ENCODE measurements at regions not wholly inside any gene's neighbourhood (a gene's known extent, or its start where the extent isn't known, plus 50 kb on each side); places are given as distances from the start of the nearest gene placed in this dataset.

GRCh38 chr12:107167756-107168155 lies 74.4 kb upstream of the CRY1 start:
- TF ChIP-seq, protein P1, sequence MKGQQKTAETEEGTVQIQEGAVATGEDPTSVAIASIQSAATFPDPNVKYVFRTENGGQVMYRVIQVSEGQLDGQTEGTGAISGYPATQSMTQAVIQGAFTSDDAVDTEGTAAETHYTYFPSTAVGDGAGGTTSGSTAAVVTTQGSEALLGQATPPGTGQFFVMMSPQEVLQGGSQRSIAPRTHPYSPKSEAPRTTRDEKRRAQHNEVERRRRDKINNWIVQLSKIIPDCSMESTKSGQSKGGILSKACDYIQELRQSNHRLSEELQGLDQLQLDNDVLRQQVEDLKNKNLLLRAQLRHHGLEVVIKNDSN (IDR thresholded peaks at IDR 0.05): no peak
- TF ChIP-seq TCF12 (IDR thresholded peaks at IDR 0.05; ENCODE audit: low read depth) (no peak), YY1 (IDR thresholded peaks at IDR 0.05; ENCODE audit: low read depth) (no peak), FOXM1 (IDR thresholded peaks at IDR 0.05; ENCODE audit: borderline replicate concordance, low read depth) (no peak), REST (IDR thresholded peaks at IDR 0.05; ENCODE audit: low read depth) (no peak), TEAD4 (IDR thresholded peaks at IDR 0.05) (no peak), TAF1 (IDR thresholded peaks at IDR 0.05; ENCODE audit: low read depth) (no peak), ZBTB7A (IDR thresholded peaks at IDR 0.05; ENCODE audit: low read depth) (no peak), NFIC (IDR thresholded peaks at IDR 0.05) (no peak), EP300 (IDR thresholded peaks at IDR 0.05; ENCODE audit: borderline replicate concordance) (no peak), CEBPB (IDR thresholded peaks at IDR 0.05) (no peak), EGR1 (IDR thresholded peaks at IDR 0.05) (no peak), RAD21 (IDR thresholded peaks at IDR 0.05; ENCODE audit: low read depth) (no peak), CREB1 (IDR thresholded peaks at IDR 0.05; ENCODE audit: low read depth) (no peak)
- TF ChIP-seq, protein P2, sequence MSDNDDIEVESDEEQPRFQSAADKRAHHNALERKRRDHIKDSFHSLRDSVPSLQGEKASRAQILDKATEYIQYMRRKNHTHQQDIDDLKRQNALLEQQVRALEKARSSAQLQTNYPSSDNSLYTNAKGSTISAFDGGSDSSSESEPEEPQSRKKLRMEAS (IDR thresholded peaks at IDR 0.05): no peak

DNA sequence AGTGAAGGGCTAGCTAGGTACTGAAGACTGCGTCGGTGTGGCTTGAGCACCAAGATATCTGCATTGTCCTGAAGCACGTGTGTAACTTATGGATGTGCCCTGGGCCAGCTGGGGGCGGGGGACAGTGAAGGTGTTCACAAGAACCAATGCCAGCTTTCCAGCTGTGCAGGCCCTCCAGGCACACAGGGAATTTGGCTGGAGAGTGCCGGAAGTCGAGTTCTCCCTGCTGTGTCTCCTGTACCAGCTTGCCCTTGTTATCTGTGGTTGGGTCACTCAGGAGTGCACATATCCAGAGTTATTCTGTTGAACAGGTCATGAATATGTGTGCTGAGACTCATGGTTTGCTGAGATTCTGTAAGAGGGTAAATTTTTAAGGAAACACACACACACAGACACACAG lies 75.9 kb upstream of the CRY1 start:
- TF ChIP-seq NFIC (IDR thresholded peaks at IDR 0.05) (no peak; the same call in 1 of the 2 replicates), TEAD4 (IDR thresholded peaks at IDR 0.05) (no peak), EP300 (IDR thresholded peaks at IDR 0.05; ENCODE audit: borderline replicate concordance) (no peak)

DNA sequence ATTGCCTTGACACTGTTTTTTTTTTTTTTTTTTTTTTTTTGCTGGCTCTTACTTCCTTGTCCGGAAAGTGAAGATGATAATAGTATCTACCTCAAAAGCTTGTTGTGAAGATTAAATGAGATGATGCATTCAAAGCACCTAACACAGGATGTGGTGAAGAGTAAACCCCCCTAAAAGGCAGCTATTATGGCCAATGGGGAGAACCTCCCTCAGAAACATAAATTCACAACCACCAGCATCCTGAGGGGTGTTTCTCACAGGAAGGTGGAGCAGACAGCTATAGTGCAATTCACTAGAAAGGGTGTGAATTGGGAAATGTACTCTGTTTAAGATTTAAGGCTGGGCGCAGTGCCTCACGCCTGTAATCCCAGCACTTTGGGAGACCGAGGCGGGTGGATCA lies 85.4 kb upstream of the CRY1 start:
- TF ChIP-seq, protein P2 (IDR thresholded peaks at IDR 0.05): no peak
- no peak for TF ChIP-seq EP300 (IDR thresholded peaks at IDR 0.05; ENCODE audit: borderline replicate concordance)

DNA sequence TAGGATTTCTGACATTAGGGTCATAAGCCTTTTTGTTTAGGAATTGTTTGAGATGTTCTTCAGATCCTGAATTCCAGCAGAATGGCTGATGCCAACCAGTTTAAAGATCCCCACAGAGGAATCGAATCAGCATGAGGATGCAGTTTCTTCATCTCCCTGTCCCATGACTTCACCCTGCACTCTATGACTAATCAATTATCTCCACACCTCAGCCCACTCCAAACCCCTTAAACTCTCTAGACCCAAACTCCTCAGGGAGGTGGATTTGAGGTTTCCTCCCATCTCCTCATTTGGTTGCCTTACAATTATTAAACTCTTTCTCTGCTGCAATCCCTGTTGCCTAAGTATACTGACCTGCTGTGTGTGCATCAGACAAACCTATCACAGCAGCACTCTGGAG lies 86.5 kb upstream of the CRY1 start:
- TF ChIP-seq YY1 (IDR thresholded peaks at IDR 0.05; ENCODE audit: low read depth): no peak
- no peak for TF ChIP-seq TCF12 (IDR thresholded peaks at IDR 0.05; ENCODE audit: low read depth)
- no peak for TF ChIP-seq REST (IDR thresholded peaks at IDR 0.05; ENCODE audit: low read depth)
- TF ChIP-seq RAD21 (IDR thresholded peaks at IDR 0.05; ENCODE audit: low read depth): no peak
- no peak for TF ChIP-seq NFIC (IDR thresholded peaks at IDR 0.05)
- TF ChIP-seq ZBTB7A (IDR thresholded peaks at IDR 0.05; ENCODE audit: low read depth): no peak
- TF ChIP-seq TEAD4 (IDR thresholded peaks at IDR 0.05): no peak
- TF ChIP-seq, protein P2 (IDR thresholded peaks at IDR 0.05): no peak
- TF ChIP-seq TAF1 (IDR thresholded peaks at IDR 0.05; ENCODE audit: low read depth): no peak
- TF ChIP-seq EP300 (IDR thresholded peaks at IDR 0.05; ENCODE audit: borderline replicate concordance): no peak
- TF ChIP-seq CREB1 (IDR thresholded peaks at IDR 0.05; ENCODE audit: low read depth): no peak
- TF ChIP-seq FOXM1 (IDR thresholded peaks at IDR 0.05; ENCODE audit: borderline replicate concordance, low read depth): no peak
- TF ChIP-seq, protein P1 (IDR thresholded peaks at IDR 0.05): no peak
- TF ChIP-seq CEBPB (IDR thresholded peaks at IDR 0.05): no peak
- no peak for TF ChIP-seq EGR1 (IDR thresholded peaks at IDR 0.05)

DNA sequence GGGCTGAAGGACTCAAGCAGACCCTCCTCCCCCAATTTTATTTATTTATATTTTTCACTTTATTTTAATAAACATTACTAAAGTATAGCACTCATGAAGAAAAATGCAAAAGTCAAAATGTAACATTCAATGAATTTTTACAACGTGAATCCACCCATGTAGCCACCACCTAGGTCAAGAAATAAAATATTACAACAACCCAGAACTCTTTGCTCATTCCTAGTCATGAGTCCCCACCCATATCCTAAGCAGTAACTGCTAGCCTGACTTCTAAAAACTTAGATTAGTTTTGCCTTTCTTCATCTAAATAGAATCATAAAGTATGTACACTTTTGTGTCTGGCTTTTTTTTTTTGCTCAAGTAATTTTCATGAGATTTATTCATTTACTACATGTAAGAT lies 86.9 kb upstream of the CRY1 start:
- TF ChIP-seq FOXM1 (IDR thresholded peaks at IDR 0.05; ENCODE audit: borderline replicate concordance, low read depth) (no peak), ZBTB7A (IDR thresholded peaks at IDR 0.05; ENCODE audit: low read depth) (no peak), YY1 (IDR thresholded peaks at IDR 0.05; ENCODE audit: low read depth) (no peak), RAD21 (IDR thresholded peaks at IDR 0.05; ENCODE audit: low read depth) (no peak), EP300 (IDR thresholded peaks at IDR 0.05; ENCODE audit: borderline replicate concordance) (no peak), CREB1 (IDR thresholded peaks at IDR 0.05; ENCODE audit: low read depth) (no peak)
- TF ChIP-seq, protein P2 (IDR thresholded peaks at IDR 0.05): no peak

GRCh38 chr12:107184359-107184930 lies 91.1 kb upstream of the CRY1 start:
- TF ChIP-seq REST (IDR thresholded peaks at IDR 0.05; ENCODE audit: low read depth) (no peak), FOXM1 (IDR thresholded peaks at IDR 0.05; ENCODE audit: borderline replicate concordance, low read depth) (no peak), CREB1 (IDR thresholded peaks at IDR 0.05; ENCODE audit: low read depth) (no peak), NFIC (IDR thresholded peaks at IDR 0.05) (no peak), EP300 (IDR thresholded peaks at IDR 0.05; ENCODE audit: borderline replicate concordance) (no peak), TCF12 (IDR thresholded peaks at IDR 0.05; ENCODE audit: low read depth) (no peak), ZBTB7A (IDR thresholded peaks at IDR 0.05; ENCODE audit: low read depth) (no peak), TEAD4 (IDR thresholded peaks at IDR 0.05) (no peak), TAF1 (IDR thresholded peaks at IDR 0.05; ENCODE audit: low read depth) (no peak)
- TF ChIP-seq, protein P1 (IDR thresholded peaks at IDR 0.05): no peak
- TF ChIP-seq, protein P2 (IDR thresholded peaks at IDR 0.05): no peak

All from Ishikawa (cell line).